PC-3 (cell line): ENCODE measurements at regions not wholly inside any gene's neighbourhood (a gene's known extent, or its start where the extent isn't known, plus 50 kb on each side); places are given as distances from the start of the nearest gene placed in this dataset.
A peak's percentile ranks its signal among the peaks of the same experiment; 100 is the strongest.

Source experiments
- ATAC-seq: fragments of 200-7000 bp; cut with Tn5 transposase; 2 replicates; pipeline ENCODE4 v1.9.1; 2020; ENCODE audit warnings: mild to moderate bottlenecking, moderate library complexity
- BruUV-seq: library from RNA; stranded (reverse); fragments of 400-500 nt; replicated peaks from 2 replicates; lab custom pipeline; 2021; lab: Mats Ljungman, UMichigan
- CTCF ChIA-PET: fragments of 300-600 bp; sonication (Branson Sonifier 250); formaldehyde crosslinking; loops from one replicate; lab custom pipeline; 2022; ENCODE audit warnings: antibody characterized with exemption; lab: Charles Lee
- POLR2A ChIA-PET: fragments of 300-600 bp; sonication (Branson Sonifier 250); formaldehyde crosslinking; loops from one replicate; lab custom pipeline; 2022; ENCODE audit warnings: antibody characterized with exemption; ENCODE audit not compliant: unreplicated experiment; lab: Charles Lee
- DNase-seq: peaks from one replicate; pipeline ENCODE4 v3.0.0-alpha.2; 2015
- H2AFZ ChIP-seq: fragments of 300-600 bp; sonication (generic); 2 replicates; pipeline ENCODE4 v1.6.0; 2016; ENCODE audit warnings: antibody characterized with exemption, low read length
- H3F3A ChIP-seq: fragments of 300-600 bp; sonication (generic); one replicate; pipeline ENCODE4 v1.6.0; 2017; ENCODE audit warnings: antibody characterized with exemption, low read length, control low read depth, mild to moderate bottlenecking; ENCODE audit not compliant: unreplicated experiment
- H3K27ac ChIP-seq: fragments of 300-600 bp; sonication (generic); 2 replicates; pipeline ENCODE4 v1.5.1; 2016; ENCODE audit warnings: mild to moderate bottlenecking, low read length
- H3K27me3 ChIP-seq: fragments of 300-600 bp; sonication (generic); 2 replicates; pipeline ENCODE4 v1.6.1; 2016; ENCODE audit warnings: low read length, mixed read lengths
- H3K36me3 ChIP-seq: fragments of 300-600 bp; sonication (generic); 2 replicates; pipeline ENCODE4 v1.6.1; 2016; ENCODE audit warnings: low read depth, mixed run types, low read length, mixed read lengths
- H3K4me1 ChIP-seq: fragments of 300-600 bp; sonication (generic); 2 replicates; pipeline ENCODE4 v1.5.1; 2016; ENCODE audit warnings: low read length; ENCODE audit not compliant: insufficient read depth
- H3K4me2 ChIP-seq: fragments of 300-600 bp; sonication (generic); 2 replicates; pipeline ENCODE4 v1.6.0; 2016; ENCODE audit warnings: low read length
- H3K4me3 ChIP-seq: fragments of 300-600 bp; sonication (generic); 2 replicates; pipeline ENCODE4 v1.5.1; 2016; ENCODE audit warnings: mild to moderate bottlenecking, low read length, mixed read lengths
- H3K79me2 ChIP-seq: fragments of 300-600 bp; sonication (generic); 2 replicates; pipeline ENCODE4 v1.6.1; 2017; ENCODE audit warnings: low read length, mixed read lengths
- H3K9ac ChIP-seq: fragments of 300-600 bp; sonication (generic); 2 replicates; pipeline ENCODE4 v1.6.0; 2016; ENCODE audit warnings: mild to moderate bottlenecking, low read length
- H3K9me2 ChIP-seq: fragments of 300-600 bp; sonication (generic); replicated peaks from 2 replicates; pipeline ENCODE4 v1.6.1; 2016; ENCODE audit warnings: mixed run types, low read length, mixed read lengths
- H3K9me3 ChIP-seq: fragments of 300-600 bp; sonication (generic); 2 replicates; pipeline ENCODE4 v1.6.1; 2016; ENCODE audit warnings: low read length, mixed read lengths
- H4K20me1 ChIP-seq: fragments of 300-600 bp; sonication (generic); 2 replicates; pipeline ENCODE4 v1.6.1; 2016; ENCODE audit warnings: low read length, mixed read lengths
- CTCF ChIP-seq: fragments of 300-600 bp; sonication (generic); conservative IDR thresholded peaks from 2 replicates; pipeline ENCODE4 v1.5.1; 2017; ENCODE audit warnings: antibody characterized with exemption, low read depth, mild to moderate bottlenecking, low read length
- EZH2 ChIP-seq: fragments of 300-600 bp; sonication (generic); IDR thresholded peaks from one replicate; pipeline ENCODE4 v1.6.1; 2017; ENCODE audit warnings: antibody characterized with exemption, mild to moderate bottlenecking, low read length; ENCODE audit not compliant: unreplicated experiment
- EZH2phosphoT487 ChIP-seq: fragments of 300-600 bp; sonication (generic); IDR thresholded peaks from 2 replicates; pipeline ENCODE4 v1.6.1; 2018; ENCODE audit warnings: mild to moderate bottlenecking, antibody characterized with exemption, low read length, borderline replicate concordance
- intact Hi-C: fragments of 100-400 bp; cut with micrococcal nuclease; formaldehyde crosslinking; loops from 2 replicates; pipeline ENCODE4 v1.9.0; 2023

DNA sequence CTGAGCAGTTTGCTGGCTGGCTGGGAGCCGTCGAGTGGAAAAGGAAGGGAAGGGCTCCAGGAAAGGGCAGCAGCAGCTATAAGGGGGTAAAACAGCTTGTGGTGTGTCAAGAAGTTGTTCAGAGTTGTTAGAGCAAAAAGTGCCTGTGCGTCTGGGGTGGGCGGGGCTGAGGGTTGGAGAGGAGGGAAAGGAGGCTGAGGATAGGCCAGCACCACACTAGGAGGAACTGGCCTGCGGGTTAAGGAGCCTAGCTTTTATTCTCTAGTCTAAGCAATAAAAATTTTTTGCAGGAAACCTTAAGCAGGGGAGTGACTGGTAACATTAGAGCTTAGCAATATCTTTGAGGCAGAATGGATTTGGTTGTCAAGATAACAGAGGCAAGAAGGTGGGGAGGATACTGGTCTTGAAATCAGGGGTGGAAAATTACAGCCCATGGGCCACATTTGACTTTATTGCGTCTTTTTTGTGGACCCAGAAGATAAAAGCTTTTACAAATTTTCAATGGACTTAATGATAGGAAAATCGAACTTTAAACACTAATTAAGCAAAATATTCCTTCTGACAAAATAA, 134.5 kb upstream of the AADACL2 start:
- Histone ChIP-seq H3K4me1 (no peaks in the 10 kb centered on the region), H3K9me2 (no peaks in the 10 kb centered on the region), H4K20me1 (no peaks in the 10 kb centered on the region), H2AFZ (no peak overlapping the region), H3K27ac (no peak overlapping the region), H3K4me3 (no peak overlapping the region), H3F3A (no peaks in the 10 kb centered on the region), H3K9me3 (no peaks in the 10 kb centered on the region), H3K36me3 (no peaks in the 10 kb centered on the region), H3K4me2 (no peak overlapping the region), H3K79me2 (no peaks in the 10 kb centered on the region), H3K9ac (no peak overlapping the region), H3K27me3 (no peaks in the 10 kb centered on the region)
- CTCF ChIA-PET = no interaction called here
- intact Hi-C loops = no loop called here
- DNase-seq (no peak), ATAC-seq (no peak)
- no TSS peak for BruUV-seq
- no peak for TF ChIP-seq EZH2phosphoT487
- TF ChIP-seq EZH2 = no peak
- no peak for TF ChIP-seq CTCF
- POLR2A ChIA-PET = no interaction called here

GRCh38 chr3:151596940-151597339, 136.1 kb upstream of the IGSF10 start:
- POLR2A ChIA-PET = no interaction called here
- BruUV-seq = no TSS peak
- intact Hi-C loops = no loop called here
- H2AFZ ChIP-seq = no peak overlapping the region
- no peak for DNase-seq
- no peak overlapping the region for H3K4me2 ChIP-seq
- TF ChIP-seq EZH2 = no peak
- no peak for TF ChIP-seq EZH2phosphoT487
- TF ChIP-seq CTCF = no peak
- H3K4me1 ChIP-seq = no peaks in the 10 kb centered on the region
- no peaks in the 10 kb centered on the region for H3K9me2 ChIP-seq
- no peak for ATAC-seq
- no peaks in the 10 kb centered on the region for H3K36me3 ChIP-seq
- no peak overlapping the region for H3K4me3 ChIP-seq
- H3K9ac ChIP-seq = no peak overlapping the region
- CTCF ChIA-PET = no interaction called here
- H4K20me1 ChIP-seq = no peaks in the 10 kb centered on the region
- no peaks in the 10 kb centered on the region for H3K79me2 ChIP-seq
- no peaks in the 10 kb centered on the region for H3K9me3 ChIP-seq
- H3K27ac ChIP-seq = no peak overlapping the region
- H3K27me3 ChIP-seq = no peaks in the 10 kb centered on the region
- H3F3A ChIP-seq = no peaks in the 10 kb centered on the region

DNA sequence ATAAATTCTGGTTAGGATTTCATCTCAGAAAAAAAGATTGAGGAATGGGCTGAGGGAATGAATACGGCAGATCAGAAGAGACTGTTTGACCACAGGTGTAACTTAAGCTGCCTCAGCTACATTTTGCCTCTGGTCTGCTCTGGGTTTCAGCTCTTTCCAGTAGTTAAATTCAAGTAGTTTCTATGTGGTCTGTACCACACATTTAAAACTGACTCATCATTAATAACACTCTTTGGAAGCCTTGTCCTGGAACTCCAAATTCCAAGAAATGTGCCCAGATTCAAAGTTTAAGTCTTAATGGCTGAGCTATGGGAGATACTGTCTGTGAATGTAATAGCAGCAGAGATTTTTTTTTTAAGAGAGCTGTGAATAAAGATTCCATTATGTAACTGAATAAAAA, 133.1 kb upstream of the IGSF10 start:
- H3K79me2 ChIP-seq = no peaks in the 10 kb centered on the region
- H3F3A ChIP-seq = no peaks in the 10 kb centered on the region
- ChIA-PET POLR2A (no interaction called here), CTCF (no interaction called here)
- no peak overlapping the region for H3K4me2 ChIP-seq
- DNase-seq (peak; percentile 17), ATAC-seq (peak; percentile 22; the same call in 1 of the 2 replicates)
- H3K9me2 ChIP-seq = no peaks in the 10 kb centered on the region
- H3K4me3 ChIP-seq = no peak overlapping the region
- BruUV-seq = no TSS peak
- no peaks in the 10 kb centered on the region for H3K27me3 ChIP-seq
- H3K4me1 ChIP-seq = no peaks in the 10 kb centered on the region
- H2AFZ ChIP-seq = no peak overlapping the region
- TF ChIP-seq EZH2 (no peak), CTCF (no peak), EZH2phosphoT487 (no peak)
- H3K27ac ChIP-seq = no peak overlapping the region
- H3K9me3 ChIP-seq = no peaks in the 10 kb centered on the region
- intact Hi-C loops = no loop called here
- H3K9ac ChIP-seq = no peak overlapping the region
- no peaks in the 10 kb centered on the region for H3K36me3 ChIP-seq
- H4K20me1 ChIP-seq = no peaks in the 10 kb centered on the region
